Heart right ventricle (tissue), 16 donors: ENCODE measurements at regions not wholly inside any gene's neighbourhood (a gene's known extent, or its start where the extent isn't known, plus 50 kb on each side); places are given as distances from the start of the nearest gene placed in this dataset.

Source experiments
- ATAC-seq, 8 donors: fragments of 200-7000 bp; cut with Tn5 transposase; one replicate each; pipeline ENCODE4 v1.9.1; 2020; ENCODE audit warnings: mild to moderate bottlenecking in 8 of 8, moderate library complexity in 8 of 8, moderate number of reproducible peaks in 1 of 8
- DNase-seq, 2 donors: peaks; one replicate each; pipeline ENCODE4 v3.0.0-alpha.2; 2020
- H3K27ac ChIP-seq, 10 donors: fragments of 200-600 bp; sonication (generic) in 2 of 10; one replicate each; pipeline versions ENCODE4 v1.5.0 to v1.8.0; 2020 to 2022; ENCODE audit warnings: mild to moderate bottlenecking in 3 of 10
- H3K27me3 ChIP-seq, 7 donors: fragments of 200-600 bp; one replicate each; pipeline ENCODE4 v1.8.0; 2021 to 2022; ENCODE audit warnings: mild to moderate bottlenecking in 2 of 7
- H3K36me3 ChIP-seq, 9 donors: fragments of 200-600 bp; sonication (generic) in 1 of 9; one replicate each; pipeline versions ENCODE4 v1.5.0 to v1.8.0; 2020 to 2022; ENCODE audit warnings: mild to moderate bottlenecking in 2 of 9
- H3K4me1 ChIP-seq, 9 donors: fragments of 200-600 bp; sonication (generic) in 1 of 9; one replicate each; pipeline versions ENCODE4 v1.5.0 to v1.8.0; 2020 to 2022; ENCODE audit warnings: mild to moderate bottlenecking in 4 of 9
- H3K4me3 ChIP-seq, 10 donors: fragments of 200-600 bp; sonication (generic) in 2 of 10; one replicate each; pipeline versions ENCODE4 v1.5.0 to v1.8.0; 2020 to 2022; ENCODE audit warnings: mild to moderate bottlenecking in 7 of 10, moderate library complexity in 2 of 10
- H3K9me3 ChIP-seq, 11 donors: fragments of 200-600 bp in 10 of 11; sonication (generic) in 2 of 11; one replicate each; pipeline versions ENCODE4 v1.5.0 to v1.8.0; 2013 to 2022; ENCODE audit warnings: mild to moderate bottlenecking in 2 of 11, control low read depth in 1 of 11, moderate library complexity in 1 of 11
- CTCF ChIP-seq, 9 donors: fragments of 200-600 bp; sonication (generic) in 2 of 9; IDR thresholded peaks; one replicate each; pipeline versions ENCODE4 v1.5.0 to v1.8.0; 2021 to 2022; ENCODE audit warnings: antibody characterized with exemption in 9 of 9, mild to moderate bottlenecking in 5 of 9, moderate library complexity in 1 of 9
- WGBS, 2 donors: extraction: QIAGEN DNeasy Blood & Tissue Kit; methylation state at CpG; one replicate each; pipeline ENCODE4 v1.1.7; 2013; ENCODE audit warnings: inconsistent platforms in 1 of 2; 5-methylcytosine and 5-hydroxymethylcytosine counted together
- intact Hi-C, 10 donors: fragments of 100-400 bp; cut with DNase I; formaldehyde crosslinking; loops; one replicate each; pipeline versions ENCODE4 v1.11.1 to v1.14.2; 2022
- donor health status: Arrhythmogenic right ventricular cardiomyopathy.
- donor health status: ischemic (EF 13 %, LVEDD 7.1; RV severe dilation, severe dysfunction).
- donor health status: healthy with polysubstance abuse.
- donor health status: DM: no; HTN: yes; CAD: no.
- donor health status: DM: no; HTN: no; CAD: no.
- donor health status: ischemic (EF 25% LVEDD 6.9; RV normal size, moderate dysfunction).
- donor health status: ischemic (EF 25% LVEDD 5.7; RV mildly dilated, moderate dysfunction).
- donor health status: healthy.
- donor health status: DM: yes; HTN: yes; CAD: no.
- donor health status: Ischemic cardiomyopathy.
- donor health status: ischemic (EF 35%, LVEDD 5.7; RV mildly dilated, moderate dysfunction).
- donor health status: nonischemic (EF 11% LVEDD 7.7; RV severe dilation, severe dysfunction).
- donor health status: DM: yes; HTN: yes; CAD: no.
- donor health status: PGD.
- donor health status: ischemic (EF 29% LVEDD 5.4; RV normal size, mild dysfunction).
- donor health status: nonischemic (EF 23%, LVEDD 6.1; RV moderate dilation, normal function).

GRCh38 chr2:192292478-192292877 is 97.7 kb upstream of the TMEFF2 start:
- ATAC-seq (no peak), DNase-seq (no peak)

GRCh38 chr2:192288295-192288694 is 93.6 kb upstream of the TMEFF2 start:
- 3 to 5% methylated on average over 2 of the region's 2 CpGs for WGBS, 2 donors
- Histone ChIP-seq H3K4me3 (no peak overlapping the region), H3K9me3 (peaks cover 0 to 5% (median 0%) of the 10 kb centered on the region in 11 donors), H3K4me1 (peaks cover 0 to 5% (median 0%) of the 10 kb centered on the region in 9 donors), H3K27ac (no peak overlapping the region), H3K27me3 (no peaks in the 10 kb centered on the region), H3K36me3 (no peaks in the 10 kb centered on the region)
- TF ChIP-seq CTCF (IDR thresholded peaks at IDR 0.05): no peak
- intact Hi-C loops: loop anchor here in 2 of 10 donors (10.0 kb wide), 2 partner anchors 93 to 473 kb away; partner anchors contain the start of gene TMEFF2 (in 1 of the 2)
- ATAC-seq (no peak), DNase-seq (no peak)

More at GRCh38 chr2:192292478-192292877, 97.7 kb upstream of the TMEFF2 start:
- H3K4me1 ChIP-seq: peaks cover 0 to 5% (median 0%) of the 10 kb centered on the region in 9 donors
- no peaks in the 10 kb centered on the region for H3K27me3 ChIP-seq
- intact Hi-C loops: no loop called here
- TF ChIP-seq CTCF (IDR thresholded peaks at IDR 0.05): no peak
- H3K36me3 ChIP-seq: no peaks in the 10 kb centered on the region
- WGBS, 2 donors: 90 to 98% methylated on average over 2 of the region's 2 CpGs
- H3K27ac ChIP-seq: no peak overlapping the region
- H3K4me3 ChIP-seq: no peak overlapping the region
- H3K9me3 ChIP-seq: no peaks in the 10 kb centered on the region

- peak in 5 of 9 donors; percentile 3 to 31 (median 23) for TF ChIP-seq CTCF (IDR thresholded peaks at IDR 0.05)
- H3K4me3 ChIP-seq: no peak overlapping the region
- 82 to 83% methylated on average over 3 of the region's 3 CpGs for WGBS, 2 donors
- H3K27me3 ChIP-seq: no peaks in the 10 kb centered on the region
- no peak for DNase-seq
- intact Hi-C loops: loop anchor here in 2 of 10 donors (10.0 kb wide), 2 partner anchors 91 to 471 kb away; partner anchors contain the start of gene TMEFF2 (in 1 of the 2)
- ATAC-seq: no peak
- H3K9me3 ChIP-seq: peaks cover 0 to 5% (median 0%) of the 10 kb centered on the region in 11 donors
- H3K4me1 ChIP-seq: peaks cover 0 to 5% (median 0%) of the 10 kb centered on the region in 9 donors
- no peaks in the 10 kb centered on the region for H3K36me3 ChIP-seq
- H3K27ac ChIP-seq: no peak overlapping the region
Measured at GRCh38 chr2:192286093-192286701, 91.5 kb upstream of the TMEFF2 start.

GRCh38 chr2:192283450-192283849 is 88.7 kb upstream of the TMEFF2 start:
- ATAC-seq (no peak), DNase-seq (no peak)
- H3K36me3 ChIP-seq: no peaks in the 10 kb centered on the region
- no peak overlapping the region for H3K4me3 ChIP-seq
- H3K4me1 ChIP-seq: peaks cover 0 to 5% (median 0%) of the 10 kb centered on the region in 9 donors
- peaks cover 0 to 5% (median 0%) of the 10 kb centered on the region in 11 donors for H3K9me3 ChIP-seq
- no peaks in the 10 kb centered on the region for H3K27me3 ChIP-seq
- H3K27ac ChIP-seq: no peak overlapping the region
- intact Hi-C loops: loop anchor here in 2 of 10 donors (10.0 kb wide), 2 partner anchors 89 to 469 kb away; partner anchors contain the start of gene TMEFF2 (in 1 of the 2)
- no peak for TF ChIP-seq CTCF (IDR thresholded peaks at IDR 0.05)
- WGBS, 2 donors: 96% methylated on average over 1 of the region's 1 CpG
